Hippocampal formation (tissue), 2 donors: ENCODE measurements at regions not wholly inside any gene's neighbourhood (a gene's known extent, or its start where the extent isn't known, plus 50 kb on each side); places are given as distances from the start of the nearest gene placed in this dataset.

Experiments used
- DNase-seq, 2 donors: peaks; one replicate each; lab custom pipeline; 2025; lab: John Stamatoyannopoulos, UW

GRCh38 chr18:54020156-54020745 is 204.2 kb downstream of the MBD2 start:
- no peak for DNase-seq

- DNase-seq: no peak
These were observed 204.8 kb downstream of the MBD2 start for GRCh38 chr18:54019641-54020040.

GRCh38 chr18:54013452-54013851 is 211.0 kb downstream of the MBD2 start:
- no peak for DNase-seq

GRCh38 chr18:54004828-54005227 is 219.6 kb downstream of the MBD2 start:
- DNase-seq: no peak

- DNase-seq: no peak
These were observed 221.3 kb downstream of the MBD2 start for GRCh38 chr18:54003195-54003594.

- DNase-seq: no peak
These were observed 227.4 kb downstream of the MBD2 start for GRCh38 chr18:53997064-53997463.

- DNase-seq: no peak
These were observed 230.5 kb downstream of the MBD2 start for GRCh38 chr18:53994016-53994415.

GRCh38 chr18:53991805-53992204 is 232.7 kb downstream of the MBD2 start:
- DNase-seq: no peak

- no peak for DNase-seq
These were observed 233.3 kb downstream of the MBD2 start for GRCh38 chr18:53991202-53991601.

- no peak for DNase-seq
These were observed 234.0 kb downstream of the MBD2 start for GRCh38 chr18:53990485-53990884.

- DNase-seq: no peak
These were observed 240.4 kb downstream of the MBD2 start for GRCh38 chr18:53984021-53984420.

- no peak for DNase-seq
These were observed 253.1 kb downstream of the MBD2 start for GRCh38 chr18:53971331-53971730.

GRCh38 chr18:53952700-53953099 is 271.8 kb downstream of the MBD2 start:
- no peak for DNase-seq

GRCh38 chr18:53950545-53950944 is 273.9 kb downstream of the MBD2 start:
- no peak for DNase-seq

- DNase-seq: no peak
These were observed 275.5 kb downstream of the MBD2 start for GRCh38 chr18:53948991-53949390.

GRCh38 chr18:53947092-53947640 is 277.3 kb downstream of the MBD2 start:
- DNase-seq: no peak

- DNase-seq: no peak
These were observed 277.9 kb downstream of the MBD2 start for GRCh38 chr18:53946594-53946993.

GRCh38 chr18:53944721-53945120 is 279.7 kb downstream of the MBD2 start:
- no peak for DNase-seq

- DNase-seq: no peak
These were observed 281.1 kb downstream of the MBD2 start for GRCh38 chr18:53943326-53943860.

- peak in 1 of 2 donors; percentile 9 for DNase-seq
These were observed 282.7 kb downstream of the MBD2 start for GRCh38 chr18:53941601-53942338.

- no peak for DNase-seq
These were observed 287.4 kb downstream of the MBD2 start for GRCh38 chr18:53937037-53937436.

- DNase-seq: no peak
These were observed 288.7 kb downstream of the MBD2 start for GRCh38 chr18:53935803-53936202.

- DNase-seq: no peak
These were observed 289.1 kb downstream of the MBD2 start for GRCh38 chr18:53935399-53935798.
